ENCODE measurements at regions not wholly inside any gene's neighbourhood (a gene's known extent, or its start where the extent isn't known, plus 50 kb on each side); places are given as distances from the start of the nearest gene placed in this dataset.

- TF ChIP-seq, protein P1, sequence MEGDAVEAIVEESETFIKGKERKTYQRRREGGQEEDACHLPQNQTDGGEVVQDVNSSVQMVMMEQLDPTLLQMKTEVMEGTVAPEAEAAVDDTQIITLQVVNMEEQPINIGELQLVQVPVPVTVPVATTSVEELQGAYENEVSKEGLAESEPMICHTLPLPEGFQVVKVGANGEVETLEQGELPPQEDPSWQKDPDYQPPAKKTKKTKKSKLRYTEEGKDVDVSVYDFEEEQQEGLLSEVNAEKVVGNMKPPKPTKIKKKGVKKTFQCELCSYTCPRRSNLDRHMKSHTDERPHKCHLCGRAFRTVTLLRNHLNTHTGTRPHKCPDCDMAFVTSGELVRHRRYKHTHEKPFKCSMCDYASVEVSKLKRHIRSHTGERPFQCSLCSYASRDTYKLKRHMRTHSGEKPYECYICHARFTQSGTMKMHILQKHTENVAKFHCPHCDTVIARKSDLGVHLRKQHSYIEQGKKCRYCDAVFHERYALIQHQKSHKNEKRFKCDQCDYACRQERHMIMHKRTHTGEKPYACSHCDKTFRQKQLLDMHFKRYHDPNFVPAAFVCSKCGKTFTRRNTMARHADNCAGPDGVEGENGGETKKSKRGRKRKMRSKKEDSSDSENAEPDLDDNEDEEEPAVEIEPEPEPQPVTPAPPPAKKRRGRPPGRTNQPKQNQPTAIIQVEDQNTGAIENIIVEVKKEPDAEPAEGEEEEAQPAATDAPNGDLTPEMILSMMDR (IDR thresholded peaks at IDR 0.05) = no peak
- no peak for TF ChIP-seq POLR2A (IDR thresholded peaks at IDR 0.05)
- TF ChIP-seq POLR2AphosphoS5 (IDR thresholded peaks at IDR 0.05) = no peak
Observed at GRCh38 chr12:30853561-30854133, 72.9 kb upstream of the TSPAN11 start.
